ENCODE measurements at regions not wholly inside any gene's neighbourhood (a gene's known extent, or its start where the extent isn't known, plus 50 kb on each side); places are given as distances from the start of the nearest gene placed in this dataset.
"Not testable (repeated sequence)": the region's sequence is repeated elsewhere in the genome, so short reads cannot be mapped to it uniquely, and the experiment has no call there.

DNA sequence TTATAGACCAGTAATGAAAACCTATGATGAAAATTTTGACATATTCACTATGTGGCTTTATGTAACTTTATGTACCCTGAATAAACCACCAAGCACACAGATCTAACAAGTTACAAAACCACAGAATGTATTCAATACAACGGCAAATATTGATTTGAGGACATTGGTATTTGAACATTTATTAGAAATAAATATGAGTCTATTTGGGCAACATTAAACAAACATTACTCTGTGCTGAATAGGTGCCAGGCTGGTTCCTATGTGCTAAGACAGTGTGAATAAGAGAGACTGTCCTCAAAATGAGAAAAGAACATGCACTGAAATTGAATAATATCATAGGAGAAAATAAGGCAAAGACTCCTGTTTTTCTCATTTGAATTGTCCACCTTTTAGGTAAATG is 1341.2 kb downstream of the PLA2G4A start:
- no peaks in the 10 kb centered on the region for H3K36me3 ChIP-seq (ENCODE audit: insufficient read depth, low read length)
- H3K27me3 ChIP-seq (ENCODE audit: insufficient read depth, low read length) = no peaks in the 10 kb centered on the region
- no peaks in the 10 kb centered on the region for H3K4me1 ChIP-seq (ENCODE audit: insufficient read depth, low read length, severe bottlenecking)
- H3F3A ChIP-seq (ENCODE audit: insufficient read depth, low read length) = no peaks in the 10 kb centered on the region
- H2AFZ ChIP-seq (ENCODE audit: low read length) = no peak overlapping the region
- no peak overlapping the region for H3K4me3 ChIP-seq (ENCODE audit: low read depth, low read length, poor library complexity, severe bottlenecking)
- no peaks in the 10 kb centered on the region for H4K20me1 ChIP-seq (ENCODE audit: insufficient read depth, low read length)
- no peaks in the 10 kb centered on the region for H3K9me3 ChIP-seq (ENCODE audit: low read length)
- H3K9me2 ChIP-seq (ENCODE audit: low read depth, low read length) = no peaks in the 10 kb centered on the region
- TF ChIP-seq, protein P1, sequence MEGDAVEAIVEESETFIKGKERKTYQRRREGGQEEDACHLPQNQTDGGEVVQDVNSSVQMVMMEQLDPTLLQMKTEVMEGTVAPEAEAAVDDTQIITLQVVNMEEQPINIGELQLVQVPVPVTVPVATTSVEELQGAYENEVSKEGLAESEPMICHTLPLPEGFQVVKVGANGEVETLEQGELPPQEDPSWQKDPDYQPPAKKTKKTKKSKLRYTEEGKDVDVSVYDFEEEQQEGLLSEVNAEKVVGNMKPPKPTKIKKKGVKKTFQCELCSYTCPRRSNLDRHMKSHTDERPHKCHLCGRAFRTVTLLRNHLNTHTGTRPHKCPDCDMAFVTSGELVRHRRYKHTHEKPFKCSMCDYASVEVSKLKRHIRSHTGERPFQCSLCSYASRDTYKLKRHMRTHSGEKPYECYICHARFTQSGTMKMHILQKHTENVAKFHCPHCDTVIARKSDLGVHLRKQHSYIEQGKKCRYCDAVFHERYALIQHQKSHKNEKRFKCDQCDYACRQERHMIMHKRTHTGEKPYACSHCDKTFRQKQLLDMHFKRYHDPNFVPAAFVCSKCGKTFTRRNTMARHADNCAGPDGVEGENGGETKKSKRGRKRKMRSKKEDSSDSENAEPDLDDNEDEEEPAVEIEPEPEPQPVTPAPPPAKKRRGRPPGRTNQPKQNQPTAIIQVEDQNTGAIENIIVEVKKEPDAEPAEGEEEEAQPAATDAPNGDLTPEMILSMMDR (IDR thresholded peaks at IDR 0.05; ENCODE audit: low read length) = no peak
- no peak for TF ChIP-seq EZH2 (IDR thresholded peaks at IDR 0.05; ENCODE audit: borderline replicate concordance, low read length)
- no peak overlapping the region for H3K27ac ChIP-seq (ENCODE audit: low read depth, low read length, poor library complexity, severe bottlenecking)
- no peaks in the 10 kb centered on the region for H3K79me2 ChIP-seq (ENCODE audit: insufficient read depth, low read length)
- no peak overlapping the region for H3K9ac ChIP-seq (ENCODE audit: low read length)
- H3K4me2 ChIP-seq (ENCODE audit: low read length) = no peak overlapping the region

DNA sequence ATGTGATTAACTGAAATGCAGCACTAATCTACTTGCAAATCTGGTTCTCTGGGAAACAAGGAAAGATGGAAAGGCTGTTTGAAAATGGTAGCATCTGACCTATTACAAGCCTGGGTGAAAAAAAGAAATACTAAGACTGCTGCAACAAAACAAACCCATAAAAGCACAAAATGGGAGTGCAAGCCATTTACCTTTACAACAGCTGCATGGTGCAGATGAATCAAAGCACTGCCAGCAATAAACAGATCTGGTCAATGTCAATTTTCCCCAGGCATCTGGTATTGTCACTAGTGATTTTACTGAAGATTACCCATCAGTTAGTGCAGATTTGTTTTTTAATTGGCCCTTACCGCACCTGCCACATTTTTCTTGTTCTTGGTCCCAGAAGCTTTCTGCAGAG is 1341.7 kb downstream of the PLA2G4A start:
- no peaks in the 10 kb centered on the region for H4K20me1 ChIP-seq (ENCODE audit: insufficient read depth, low read length)
- no peaks in the 10 kb centered on the region for H3K9me2 ChIP-seq (ENCODE audit: low read depth, low read length)
- H3F3A ChIP-seq (ENCODE audit: insufficient read depth, low read length) = no peaks in the 10 kb centered on the region
- no peaks in the 10 kb centered on the region for H3K36me3 ChIP-seq (ENCODE audit: insufficient read depth, low read length)
- H2AFZ ChIP-seq (ENCODE audit: low read length) = no peak overlapping the region
- H3K4me3 ChIP-seq (ENCODE audit: low read depth, low read length, poor library complexity, severe bottlenecking) = no peak overlapping the region
- TF ChIP-seq, protein P1 (IDR thresholded peaks at IDR 0.05; ENCODE audit: low read length) = no peak
- no peak for TF ChIP-seq EZH2 (IDR thresholded peaks at IDR 0.05; ENCODE audit: borderline replicate concordance, low read length)
- no peak overlapping the region for H3K27ac ChIP-seq (ENCODE audit: low read depth, low read length, poor library complexity, severe bottlenecking)
- no peaks in the 10 kb centered on the region for H3K79me2 ChIP-seq (ENCODE audit: insufficient read depth, low read length)
- H3K9me3 ChIP-seq (ENCODE audit: low read length) = no peaks in the 10 kb centered on the region
- no peak overlapping the region for H3K4me2 ChIP-seq (ENCODE audit: low read length)
- H3K27me3 ChIP-seq (ENCODE audit: insufficient read depth, low read length) = no peaks in the 10 kb centered on the region
- no peaks in the 10 kb centered on the region for H3K4me1 ChIP-seq (ENCODE audit: insufficient read depth, low read length, severe bottlenecking)
- H3K9ac ChIP-seq (ENCODE audit: low read length) = no peak overlapping the region

DNA sequence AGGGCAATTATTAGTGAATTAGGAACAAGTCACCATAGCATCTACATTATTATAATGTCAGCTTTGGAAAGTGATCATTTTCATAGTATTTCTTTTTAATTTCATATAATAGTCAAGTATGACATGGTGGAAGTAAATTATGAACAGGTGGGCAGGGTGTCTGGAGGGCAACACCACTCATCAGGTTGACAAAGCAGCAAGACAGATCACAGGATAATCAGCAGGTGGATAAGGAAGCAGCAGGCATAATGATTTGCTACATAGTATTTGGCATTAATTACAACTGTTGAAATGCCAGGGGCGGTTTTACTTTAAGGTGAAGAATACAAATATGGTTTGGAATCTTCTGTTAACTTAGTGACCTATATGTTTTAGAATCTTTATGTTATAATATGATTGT is 1342.2 kb downstream of the PLA2G4A start:
- no peaks in the 10 kb centered on the region for H3K9me3 ChIP-seq (ENCODE audit: low read length)
- no peaks in the 10 kb centered on the region for H3K27me3 ChIP-seq (ENCODE audit: insufficient read depth, low read length)
- H3K79me2 ChIP-seq (ENCODE audit: insufficient read depth, low read length) = no peaks in the 10 kb centered on the region
- H3K9me2 ChIP-seq (ENCODE audit: low read depth, low read length) = no peaks in the 10 kb centered on the region
- H2AFZ ChIP-seq (ENCODE audit: low read length) = no peak overlapping the region
- no peak overlapping the region for H3K27ac ChIP-seq (ENCODE audit: low read depth, low read length, poor library complexity, severe bottlenecking)
- no peak for TF ChIP-seq EZH2 (IDR thresholded peaks at IDR 0.05; ENCODE audit: borderline replicate concordance, low read length)
- H3F3A ChIP-seq (ENCODE audit: insufficient read depth, low read length) = no peaks in the 10 kb centered on the region
- H3K4me2 ChIP-seq (ENCODE audit: low read length) = no peak overlapping the region
- no peak overlapping the region for H3K9ac ChIP-seq (ENCODE audit: low read length)
- no peaks in the 10 kb centered on the region for H3K4me1 ChIP-seq (ENCODE audit: insufficient read depth, low read length, severe bottlenecking)
- H3K4me3 ChIP-seq (ENCODE audit: low read depth, low read length, poor library complexity, severe bottlenecking) = no peak overlapping the region
- H3K36me3 ChIP-seq (ENCODE audit: insufficient read depth, low read length) = no peaks in the 10 kb centered on the region
- no peaks in the 10 kb centered on the region for H4K20me1 ChIP-seq (ENCODE audit: insufficient read depth, low read length)

DNA sequence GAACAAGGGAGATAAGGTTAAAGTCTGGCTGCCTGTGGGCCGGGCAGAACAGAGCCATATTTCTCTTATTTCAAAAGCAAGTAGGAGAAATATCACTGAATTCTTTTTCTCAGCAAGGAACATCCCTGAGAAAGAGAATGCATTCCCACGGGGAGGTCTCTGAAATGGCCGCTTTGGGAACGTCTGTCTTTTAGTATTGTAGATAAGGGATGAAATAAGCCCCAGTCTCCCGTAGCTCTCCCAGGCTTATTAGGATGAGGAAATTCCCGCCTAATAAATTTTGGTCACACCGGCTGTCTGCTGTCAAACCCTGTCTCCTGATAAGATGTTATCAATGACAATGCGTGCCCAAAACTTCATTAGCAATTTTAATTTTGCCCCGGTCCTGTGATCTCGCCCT is 1353.3 kb downstream of the PLA2G4A start:
- H3K4me2 ChIP-seq (ENCODE audit: low read length); H3K9me3 ChIP-seq (ENCODE audit: low read length); H3K4me1 ChIP-seq (ENCODE audit: insufficient read depth, low read length, severe bottlenecking); H3K27ac ChIP-seq (ENCODE audit: low read depth, low read length, poor library complexity, severe bottlenecking); H3K9me2 ChIP-seq (ENCODE audit: low read depth, low read length); H3K79me2 ChIP-seq (ENCODE audit: insufficient read depth, low read length); H2AFZ ChIP-seq (ENCODE audit: low read length); H3K9ac ChIP-seq (ENCODE audit: low read length); H3K4me3 ChIP-seq (ENCODE audit: low read depth, low read length, poor library complexity, severe bottlenecking); H4K20me1 ChIP-seq (ENCODE audit: insufficient read depth, low read length); H3F3A ChIP-seq (ENCODE audit: insufficient read depth, low read length); H3K36me3 ChIP-seq (ENCODE audit: insufficient read depth, low read length); H3K27me3 ChIP-seq (ENCODE audit: insufficient read depth, low read length): not testable (repeated sequence)
